Activated T-cell treated with anti-CD3 and anti-CD28 coated beads, Interleukin-2, amount 50 U/mL, for 72 hours (primary cell): ENCODE measurements at regions not wholly inside any gene's neighbourhood (a gene's known extent, or its start where the extent isn't known, plus 50 kb on each side); places are given as distances from the start of the nearest gene placed in this dataset.

Experiments
- ATAC-seq, 2 donors: fragments of 150-1000 bp; cut with Tn5 transposase; replicated peaks in 1 of 2; 2 replicates each; pipeline ENCODE4 v1.10.0; 2021; ENCODE audit warnings: moderate library complexity in 2 of 2, mild to moderate bottlenecking in 1 of 2
- DNase-seq, 2 donors: peaks; one replicate each; pipeline ENCODE4 v3.0.0; 2021 to 2022; ENCODE audit warnings: mixed read lengths in 1 of 2
- H3K27ac Mint-ChIP-seq: one replicate; pipeline ENCODE4 v1.8.0; 2022; ENCODE audit warnings: mild to moderate bottlenecking, moderate library complexity, mixed read lengths
- H3K27me3 Mint-ChIP-seq: one replicate; pipeline ENCODE4 v1.8.0; 2022; ENCODE audit warnings: low read depth, mixed read lengths
- H3K36me3 Mint-ChIP-seq, 2 donors: one replicate each; pipeline ENCODE4 v1.8.0; 2022; ENCODE audit warnings: mixed read lengths in 2 of 2, mild to moderate bottlenecking in 1 of 2; ENCODE audit not compliant: insufficient read depth in 2 of 2
- H3K4me1 Mint-ChIP-seq: one replicate; pipeline ENCODE4 v1.8.0; 2022; ENCODE audit warnings: low read depth, mixed read lengths
- H3K4me3 Mint-ChIP-seq, 2 donors: one replicate each; pipeline ENCODE4 v1.8.0; 2022; ENCODE audit warnings: mild to moderate bottlenecking in 2 of 2, mixed read lengths in 2 of 2, moderate library complexity in 2 of 2
- H3K9me3 Mint-ChIP-seq, 2 donors: one replicate each; pipeline ENCODE4 v1.8.0; 2022; ENCODE audit warnings: mixed read lengths in 2 of 2

DNA sequence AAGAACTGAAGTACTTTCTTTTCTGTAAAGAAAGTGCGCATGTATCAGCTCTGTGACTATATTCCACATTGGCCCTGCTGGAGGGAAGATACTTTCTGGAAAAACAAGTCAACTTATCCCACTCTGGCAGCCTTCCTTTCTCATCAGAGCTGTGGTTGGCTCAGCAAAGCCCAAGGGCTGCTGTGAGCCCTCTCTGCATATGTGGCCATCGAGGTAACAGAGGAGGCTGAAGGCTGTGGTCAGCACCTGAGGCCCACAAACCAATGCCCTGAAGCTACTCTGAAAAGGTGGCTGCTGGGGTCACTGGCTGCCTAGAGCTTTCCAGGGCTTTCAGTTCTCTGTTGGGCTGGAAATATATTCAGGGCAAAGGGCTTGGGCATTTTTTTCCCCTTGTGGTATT, 70.8 kb upstream of the IGF1 start:
- DNase-seq (no peak), ATAC-seq (no peak)
- H3K4me3 Mint-ChIP-seq: no peak overlapping the region
- no peaks in the 10 kb centered on the region for H3K9me3 Mint-ChIP-seq
- no peaks in the 10 kb centered on the region for H3K36me3 Mint-ChIP-seq
- peaks cover 6% of the 10 kb centered on the region for H3K27me3 Mint-ChIP-seq
- no peak overlapping the region for H3K27ac Mint-ChIP-seq
- H3K4me1 Mint-ChIP-seq: no peaks in the 10 kb centered on the region

GRCh38 chr12:102549691-102550090, 69.3 kb upstream of the IGF1 start:
- ATAC-seq: no peak
- Mint-ChIP-seq H3K9me3 (no peaks in the 10 kb centered on the region), H3K27me3 (peaks cover 19% of the 10 kb centered on the region), H3K27ac (no peak overlapping the region), H3K4me3 (no peak overlapping the region), H3K4me1 (no peaks in the 10 kb centered on the region), H3K36me3 (no peaks in the 10 kb centered on the region)
- DNase-seq: no peak

DNA sequence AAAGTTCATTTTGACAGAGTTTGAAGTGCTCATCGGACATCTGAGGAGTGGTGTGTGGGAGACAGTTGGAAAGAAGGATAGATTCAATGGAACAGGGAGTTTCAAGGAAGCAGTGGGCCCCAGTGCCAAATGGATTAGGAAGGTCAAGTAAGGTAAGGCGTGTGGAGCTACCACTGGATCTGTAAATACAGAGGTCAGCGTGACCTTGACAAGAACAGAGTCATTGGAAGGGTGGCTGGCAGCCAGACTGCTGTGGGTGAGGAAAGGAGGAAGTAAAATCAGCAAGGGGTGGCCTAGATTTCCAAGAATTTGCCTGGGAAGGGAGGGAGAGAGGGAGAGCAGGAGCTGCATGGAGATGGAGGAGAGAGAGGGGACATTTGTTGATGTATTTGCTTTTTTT, 68.2 kb upstream of the IGF1 start:
- Mint-ChIP-seq H3K9me3 (no peaks in the 10 kb centered on the region), H3K27me3 (peaks cover 23% of the 10 kb centered on the region), H3K36me3 (no peaks in the 10 kb centered on the region), H3K4me1 (no peaks in the 10 kb centered on the region), H3K4me3 (no peak overlapping the region), H3K27ac (no peak overlapping the region)
- DNase-seq (no peak), ATAC-seq (no peak)

DNA sequence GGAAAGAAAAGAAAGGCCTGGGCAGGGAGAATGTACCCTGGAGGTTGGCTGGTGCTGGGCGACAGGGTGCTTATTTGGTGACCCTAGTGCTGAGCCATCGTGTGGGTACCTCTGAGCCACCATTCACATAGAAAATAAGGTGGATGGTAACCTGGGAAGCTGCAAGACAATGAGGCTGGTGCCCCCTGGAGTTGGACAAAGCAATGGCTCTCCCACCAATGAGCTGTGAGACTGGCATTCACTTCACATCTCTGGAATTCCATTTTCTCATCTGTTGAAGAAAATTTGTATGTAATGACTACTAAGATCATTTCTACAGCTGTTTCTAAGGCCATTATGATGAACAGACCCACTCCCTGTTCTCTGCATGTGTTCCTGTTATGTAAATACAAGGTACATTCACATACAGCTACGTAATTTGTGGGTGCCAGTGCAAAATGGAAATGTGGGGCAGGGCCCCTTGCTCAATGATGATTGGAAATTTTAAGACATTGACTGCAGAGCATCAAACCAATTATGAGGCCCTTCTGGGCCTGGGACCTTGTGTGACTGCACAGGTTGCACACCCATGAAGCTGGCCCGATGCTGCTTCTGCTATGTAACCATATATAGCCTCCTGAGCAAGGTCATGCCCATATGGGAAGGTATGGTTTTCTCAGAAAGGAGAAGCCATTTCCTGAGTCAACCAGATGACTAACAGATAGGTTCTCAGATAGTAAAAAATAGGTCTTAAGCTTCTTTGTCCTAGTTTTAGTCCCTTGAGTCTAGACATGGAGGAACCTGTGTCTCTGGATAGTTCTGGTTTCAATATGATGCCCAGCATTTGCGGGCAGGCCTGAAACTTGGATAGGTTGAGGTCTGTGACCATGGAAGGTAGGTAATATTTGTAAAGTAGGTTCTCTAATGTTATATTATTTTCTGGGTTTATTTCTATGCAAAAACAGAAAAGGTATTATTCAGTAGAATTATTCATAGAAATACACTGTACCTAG, 63.4 kb upstream of the IGF1 start:
- H3K27me3 Mint-ChIP-seq: peaks cover 37% of the 10 kb centered on the region
- peaks cover 4% of the 10 kb centered on the region for H3K4me1 Mint-ChIP-seq
- no peak overlapping the region for H3K27ac Mint-ChIP-seq
- peak; percentile 3 for DNase-seq
- H3K9me3 Mint-ChIP-seq: no peaks in the 10 kb centered on the region
- ATAC-seq: no peak
- H3K4me3 Mint-ChIP-seq: no peak overlapping the region
- no peaks in the 10 kb centered on the region for H3K36me3 Mint-ChIP-seq

GRCh38 chr12:102542816-102543440, 62.6 kb upstream of the IGF1 start:
- DNase-seq: no peak
- no peak overlapping the region for H3K4me3 Mint-ChIP-seq
- H3K4me1 Mint-ChIP-seq: peaks cover 4% of the 10 kb centered on the region
- H3K36me3 Mint-ChIP-seq: no peaks in the 10 kb centered on the region
- no peak for ATAC-seq
- H3K27me3 Mint-ChIP-seq: peaks cover 45% of the 10 kb centered on the region
- no peaks in the 10 kb centered on the region for H3K9me3 Mint-ChIP-seq
- no peak overlapping the region for H3K27ac Mint-ChIP-seq

DNA sequence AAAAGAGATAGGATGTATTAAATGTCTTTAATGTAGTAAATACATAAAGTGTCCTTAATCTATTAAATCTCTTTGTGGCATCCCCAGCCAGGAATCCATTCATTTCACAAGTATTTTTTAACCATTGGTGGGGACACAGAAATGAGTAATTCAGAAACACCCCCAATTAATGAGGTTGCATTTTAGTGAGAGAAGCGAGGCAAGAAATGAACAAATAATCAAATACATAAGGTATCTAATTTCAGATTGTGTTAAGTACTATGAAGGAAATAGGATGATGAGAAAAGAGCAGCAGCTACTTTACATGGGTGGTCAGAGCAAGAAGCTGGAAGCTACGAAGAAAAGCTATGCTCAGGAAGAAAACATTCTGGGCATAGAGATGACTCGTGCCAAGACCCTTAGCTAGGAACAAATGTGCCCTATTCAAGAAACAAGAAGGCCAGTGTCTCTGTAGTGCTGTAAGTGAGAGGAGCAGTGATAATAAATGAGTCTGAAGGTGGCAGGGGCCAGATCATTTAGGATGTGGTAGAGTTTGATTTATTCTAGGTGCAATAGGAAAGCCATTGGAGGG, 60.5 kb upstream of the IGF1 start:
- H3K4me3 Mint-ChIP-seq: no peak overlapping the region
- no peaks in the 10 kb centered on the region for H3K36me3 Mint-ChIP-seq
- peaks cover 43% of the 10 kb centered on the region for H3K27me3 Mint-ChIP-seq
- no peak for DNase-seq
- peaks cover 4% of the 10 kb centered on the region for H3K4me1 Mint-ChIP-seq
- H3K27ac Mint-ChIP-seq: no peak overlapping the region
- H3K9me3 Mint-ChIP-seq: peaks cover 0 to 2% of the 10 kb centered on the region in 2 donors
- ATAC-seq: no peak

- no peak overlapping the region for H3K27ac Mint-ChIP-seq
- H3K4me3 Mint-ChIP-seq: no peak overlapping the region
- ATAC-seq (no peak), DNase-seq (no peak)
- H3K9me3 Mint-ChIP-seq: peaks cover 0 to 2% of the 10 kb centered on the region in 2 donors
- H3K4me1 Mint-ChIP-seq: peaks cover 4% of the 10 kb centered on the region
- H3K36me3 Mint-ChIP-seq: no peaks in the 10 kb centered on the region
- peaks cover 35% of the 10 kb centered on the region for H3K27me3 Mint-ChIP-seq
Observed at GRCh38 chr12:102539651-102540553, 59.5 kb upstream of the IGF1 start.

DNA sequence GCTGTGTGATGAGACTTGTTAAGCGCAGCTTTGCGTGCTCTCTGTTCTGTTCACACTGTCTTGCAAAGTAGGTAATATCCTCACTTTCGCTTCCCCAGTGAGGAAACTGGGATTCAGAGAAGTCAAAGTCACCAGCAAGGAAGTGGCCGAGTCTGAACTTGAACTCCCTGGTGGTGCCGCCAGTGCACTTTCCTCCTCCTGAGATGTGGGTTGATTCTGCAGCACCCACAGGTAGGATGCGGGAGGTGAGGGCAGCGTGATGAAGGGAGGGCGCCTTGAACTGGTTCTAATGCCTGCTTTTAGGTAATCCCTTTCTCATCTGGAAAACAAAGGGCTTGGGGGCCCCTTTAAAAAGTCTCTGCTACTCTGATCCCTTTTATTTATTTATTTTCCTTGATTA, 54.9 kb upstream of the IGF1 start:
- H3K9me3 Mint-ChIP-seq: peaks cover 0 to 2% of the 10 kb centered on the region in 2 donors
- no peak for DNase-seq
- H3K36me3 Mint-ChIP-seq: no peaks in the 10 kb centered on the region
- no peak overlapping the region for H3K27ac Mint-ChIP-seq
- H3K4me3 Mint-ChIP-seq: no peak overlapping the region
- ATAC-seq: no peak
- peaks cover 4% of the 10 kb centered on the region for H3K4me1 Mint-ChIP-seq
- peaks cover 51% of the 10 kb centered on the region for H3K27me3 Mint-ChIP-seq

GRCh38 chr12:102534899-102535298, 54.5 kb upstream of the IGF1 start:
- Mint-ChIP-seq H3K27me3 (peaks cover 48% of the 10 kb centered on the region), H3K36me3 (no peaks in the 10 kb centered on the region), H3K4me1 (peaks cover 4% of the 10 kb centered on the region), H3K27ac (no peak overlapping the region), H3K9me3 (peaks cover 0 to 2% of the 10 kb centered on the region in 2 donors), H3K4me3 (no peak overlapping the region)
- ATAC-seq (no peak), DNase-seq (no peak)

- Mint-ChIP-seq H3K27ac (no peak overlapping the region), H3K36me3 (no peaks in the 10 kb centered on the region), H3K9me3 (peaks cover 0 to 2% of the 10 kb centered on the region in 2 donors), H3K4me3 (no peak overlapping the region), H3K4me1 (no peaks in the 10 kb centered on the region), H3K27me3 (peaks cover 36% of the 10 kb centered on the region)
- ATAC-seq (no peak), DNase-seq (no peak)
Observed at GRCh38 chr12:102533483-102534215, 53.3 kb upstream of the IGF1 start.
